GM19239 (cell line): ENCODE measurements at regions not wholly inside any gene's neighbourhood (a gene's known extent, or its start where the extent isn't known, plus 50 kb on each side); places are given as distances from the start of the nearest gene placed in this dataset.
"Not testable (repeated sequence)": the region's sequence is repeated elsewhere in the genome, so short reads cannot be mapped to it uniquely, and the experiment has no call there.

Experiments used
- DNase-seq: peaks from one replicate; pipeline ENCODE4 v3.0.0; 2011; ENCODE audit warnings: low spot score; ENCODE audit not compliant: insufficient read length
- FAIRE-seq: peaks from 2 replicates; lab custom pipeline; 2011; peaks lifted over from hg19 to GRCh38; lab: Jason Lieb, UNC

GRCh38 chr3:194937882-194938321, 252.2 kb downstream of the FAM43A start:
- FAIRE-seq = no peak
- DNase-seq = no peak

DNA sequence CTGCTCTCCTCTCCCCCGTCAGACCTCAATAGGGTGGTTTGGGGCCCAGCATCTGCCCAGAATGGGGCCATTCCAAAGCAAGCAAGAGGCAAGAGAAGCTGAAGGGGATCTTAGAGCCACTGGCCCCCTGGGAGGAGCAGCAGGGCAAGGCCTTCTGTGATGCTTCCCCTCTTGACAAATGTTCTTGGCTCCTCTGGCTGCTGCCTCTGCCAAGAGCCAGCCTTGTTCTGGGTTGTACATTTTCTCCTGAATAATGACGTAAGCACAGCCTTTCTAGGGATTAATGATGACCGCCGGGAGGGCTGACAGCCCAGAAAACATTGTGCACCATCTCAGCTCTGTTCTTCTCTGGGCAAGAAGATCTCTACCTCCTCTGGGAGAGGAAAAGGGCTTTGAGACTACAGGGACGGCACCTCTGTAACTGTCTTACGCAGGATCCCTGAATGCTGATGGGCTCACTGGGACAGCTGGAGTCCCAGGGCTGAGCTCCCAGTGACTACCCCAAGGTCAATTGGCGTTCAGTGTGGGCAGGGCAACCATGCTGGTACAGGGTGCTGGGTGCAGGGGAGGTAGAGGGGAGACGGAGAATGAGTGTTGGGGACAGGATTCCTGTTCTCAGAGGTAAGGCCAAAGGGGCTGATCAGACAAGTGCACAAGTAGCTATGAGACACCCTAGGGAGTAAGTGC, 253.3 kb downstream of the FAM43A start:
- no peak for DNase-seq
- no peak for FAIRE-seq

- no peak for FAIRE-seq
- DNase-seq = no peak
These were observed 253.8 kb downstream of the FAM43A start for GRCh38 chr3:194939532-194939909.

DNA sequence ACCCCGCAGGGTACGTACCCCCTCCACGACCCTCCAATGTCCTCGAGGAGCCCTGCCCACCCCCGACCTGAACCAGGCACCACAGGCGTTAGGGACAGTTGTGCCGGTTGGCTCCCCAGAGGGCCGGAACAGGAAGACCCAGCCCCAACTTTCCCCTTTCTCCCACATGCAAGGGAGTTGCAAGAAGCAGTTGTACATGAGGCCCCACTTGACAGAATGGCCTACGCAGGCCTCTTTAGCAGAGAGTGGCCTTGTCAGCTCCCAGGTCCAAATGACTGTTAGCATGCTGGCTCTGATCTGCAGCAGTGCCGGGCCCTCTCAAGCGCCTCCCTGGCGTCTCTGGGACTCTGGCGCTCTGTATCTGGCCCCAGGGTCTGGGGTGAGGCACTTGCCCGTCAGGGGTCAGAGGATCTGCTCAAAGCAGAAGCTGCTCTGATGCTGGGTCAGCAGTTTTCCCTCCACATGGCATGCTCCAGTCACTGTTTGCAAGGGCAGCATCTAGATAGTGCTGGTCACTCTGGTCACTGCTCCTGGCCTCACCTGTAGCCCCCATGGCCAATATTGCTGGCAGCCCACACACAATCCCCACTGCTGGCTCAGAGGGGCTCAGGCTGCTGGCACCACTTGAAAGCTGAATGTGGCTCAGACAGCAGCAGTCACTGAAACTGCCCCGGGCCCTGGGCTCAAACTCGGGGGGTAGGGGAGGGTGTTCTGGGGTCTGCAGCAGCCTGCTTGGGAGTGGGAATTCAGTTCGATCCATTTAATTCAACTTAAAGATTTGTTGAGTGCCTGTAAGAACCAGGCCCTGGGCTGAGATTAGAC, 254.5 kb downstream of the FAM43A start:
- FAIRE-seq = no peak
- no peak for DNase-seq

DNA sequence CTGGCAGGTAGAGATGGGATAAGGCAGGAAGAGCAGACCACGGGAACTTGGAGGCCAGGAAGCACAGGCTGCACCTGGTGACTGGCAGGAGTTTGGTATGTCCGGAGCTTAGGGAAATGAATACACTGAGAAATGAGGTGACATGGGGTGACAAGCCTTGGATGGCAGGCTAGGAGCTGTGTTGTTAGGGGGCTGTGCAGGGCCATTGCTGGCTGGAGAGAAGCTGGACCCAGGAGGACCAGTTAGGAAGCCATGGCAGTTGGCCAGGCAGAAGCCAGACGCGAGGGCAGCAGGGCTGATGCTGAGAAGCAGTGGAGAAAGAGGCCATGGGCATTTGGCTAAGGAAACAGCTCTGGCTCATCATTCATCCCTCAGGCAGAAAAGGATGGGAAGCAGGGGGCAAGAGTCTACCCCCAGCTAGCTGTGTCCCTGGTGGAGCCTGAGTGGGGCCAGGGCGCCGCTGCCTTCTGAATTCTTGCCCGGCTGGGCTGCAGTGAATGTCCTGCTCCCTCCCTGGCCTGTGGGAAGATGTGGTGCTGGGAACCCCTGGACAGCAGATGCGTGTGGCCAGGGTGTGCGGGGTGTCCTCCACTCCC, 255.8 kb downstream of the FAM43A start:
- no peak for DNase-seq
- no peak for FAIRE-seq

DNA sequence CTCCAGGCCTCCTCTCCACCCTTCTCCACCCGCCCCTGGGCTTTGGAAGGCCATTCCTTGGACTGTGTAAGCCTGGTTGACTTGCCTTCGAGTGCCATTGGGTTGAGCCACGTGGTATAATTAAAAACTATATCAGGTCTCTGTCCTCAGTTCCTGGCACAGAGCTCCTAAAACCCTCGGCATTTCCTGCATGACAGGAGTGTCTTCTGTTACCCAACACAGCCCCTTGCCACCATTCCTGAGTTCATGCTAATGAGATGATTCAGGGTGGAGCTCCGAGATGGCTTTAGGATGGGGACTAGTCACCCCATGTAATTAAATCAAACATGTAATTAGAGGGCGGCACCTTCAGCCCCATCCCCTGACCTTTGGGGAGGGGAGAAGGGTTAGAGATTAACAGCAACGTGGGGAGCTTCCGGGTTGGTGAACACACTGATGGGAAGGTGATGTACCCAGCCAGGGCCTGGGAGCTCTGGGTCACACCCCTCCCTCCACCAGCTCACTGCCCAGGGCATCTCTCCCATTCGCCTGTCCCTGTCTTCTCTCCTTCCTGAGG, 256.4 kb downstream of the FAM43A start:
- FAIRE-seq (no peak), DNase-seq (no peak)

DNA sequence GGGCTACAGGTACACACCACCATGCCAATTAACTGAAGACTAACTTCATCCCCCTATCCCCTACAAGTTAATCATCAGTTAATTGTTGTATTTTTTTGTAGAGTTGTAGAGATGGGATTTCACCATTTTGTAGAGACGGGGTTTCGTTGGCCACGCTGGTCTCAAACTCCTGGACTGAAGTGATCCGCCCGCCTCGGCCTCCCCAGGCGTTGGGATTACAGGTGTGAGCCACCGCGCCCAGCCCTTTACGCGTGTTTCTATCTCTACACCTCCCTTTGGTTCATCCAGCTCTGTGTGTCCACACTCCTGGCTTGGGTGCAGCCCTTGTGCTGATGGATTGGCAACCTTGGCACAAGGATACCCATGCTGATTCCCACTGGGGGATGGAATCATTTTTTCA, 258.8 kb downstream of the FAM43A start:
- no peak for FAIRE-seq
- DNase-seq = no peak

DNA sequence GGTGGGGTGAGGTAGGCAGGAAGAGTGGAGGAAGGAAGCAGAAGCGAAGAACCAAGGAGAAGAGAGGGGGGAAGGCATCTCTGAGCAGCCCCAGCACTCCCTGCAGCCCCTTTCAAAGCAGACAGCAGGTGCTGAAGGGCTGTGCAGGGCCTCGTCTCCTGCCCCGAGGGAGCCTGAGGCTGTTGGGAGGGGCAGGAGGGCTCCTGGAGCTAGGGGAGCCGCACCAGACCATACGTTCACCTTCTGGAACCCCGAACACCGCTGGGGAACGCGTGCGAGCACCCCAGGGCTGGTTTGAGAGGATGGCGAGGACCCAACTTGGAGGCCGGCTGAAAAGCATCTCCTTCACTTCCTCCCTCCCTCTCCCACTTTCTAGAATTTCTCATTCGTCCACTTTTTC, 259.8 kb downstream of the FAM43A start:
- no peak for FAIRE-seq
- DNase-seq = no peak

DNA sequence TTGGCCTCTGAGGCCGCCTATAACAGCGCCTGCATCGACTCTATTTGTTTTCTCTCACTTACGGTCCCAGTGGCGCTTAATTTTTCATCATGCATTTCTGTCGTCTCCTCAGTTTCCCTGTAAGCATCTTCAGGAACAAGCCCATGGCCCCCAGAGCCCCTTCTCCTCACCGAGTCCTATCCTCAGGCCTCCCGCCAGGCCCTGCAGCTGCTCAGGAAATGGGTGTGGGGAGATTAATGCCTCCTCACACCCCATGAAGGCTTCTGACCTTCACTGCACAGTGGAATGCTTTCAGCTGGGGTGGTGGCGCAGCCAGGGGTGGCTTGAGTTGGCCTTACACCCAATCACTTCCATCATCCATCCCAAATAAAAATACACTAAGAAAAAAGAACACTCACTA, 260.4 kb downstream of the FAM43A start:
- DNase-seq = no peak
- no peak for FAIRE-seq

- DNase-seq (no peak), FAIRE-seq (no peak)
These were observed 263.9 kb downstream of the FAM43A start for GRCh38 chr3:194949592-194949991.

DNA sequence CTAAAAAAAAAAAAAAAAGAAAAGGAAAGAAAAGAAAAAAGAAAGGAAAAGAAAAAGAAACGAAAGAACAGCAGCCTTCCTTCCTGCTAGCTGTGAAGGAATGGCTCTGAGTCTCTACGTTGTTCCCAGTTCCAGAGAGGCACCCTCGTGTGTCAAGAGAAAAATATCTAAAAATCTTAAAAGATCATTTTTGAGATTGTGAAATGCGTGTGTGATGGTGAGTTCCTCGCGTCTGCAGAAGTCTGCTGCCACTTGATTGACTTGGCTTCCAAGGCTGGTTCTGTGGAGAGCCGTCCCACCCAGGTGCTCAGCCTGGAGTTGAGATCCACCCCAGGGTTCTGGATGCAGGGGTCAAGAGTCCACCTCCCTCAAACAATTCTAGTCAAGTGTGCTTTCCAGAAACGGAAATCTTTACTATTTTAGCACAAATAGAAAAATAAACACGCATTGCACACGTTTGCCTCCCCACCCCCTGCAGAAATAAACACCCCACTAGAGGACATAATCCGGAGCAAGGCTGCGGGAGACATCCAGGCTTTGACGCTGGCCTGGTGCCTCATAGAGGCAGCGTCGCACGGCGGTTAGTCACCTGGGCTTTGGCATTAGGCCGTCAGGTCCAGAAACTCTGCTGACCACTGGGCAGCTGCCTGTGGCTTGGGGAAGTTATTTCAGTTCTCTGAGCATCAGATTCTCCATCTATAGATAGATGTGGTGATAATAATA, 265.4 kb downstream of the FAM43A start:
- FAIRE-seq = no peak

DNA sequence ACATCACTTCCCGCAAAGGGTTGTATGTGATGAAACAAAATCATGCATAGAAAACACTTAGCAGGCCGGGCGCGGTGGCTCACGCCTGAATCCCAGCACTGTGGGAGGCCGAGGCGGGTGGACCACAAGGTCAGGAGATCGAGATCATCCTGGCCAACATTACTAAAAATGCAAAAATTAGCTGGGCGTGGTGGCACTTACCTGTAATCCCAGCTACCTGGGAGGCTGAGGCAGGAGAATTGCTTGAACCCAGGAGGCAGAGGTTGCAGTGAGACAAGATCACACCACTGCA, 265.9 kb downstream of the FAM43A start:
- not testable (repeated sequence) for DNase-seq, FAIRE-seq

More for the DNA sequence above, 265.4 kb downstream of the FAM43A start:
- no peak for DNase-seq

DNA sequence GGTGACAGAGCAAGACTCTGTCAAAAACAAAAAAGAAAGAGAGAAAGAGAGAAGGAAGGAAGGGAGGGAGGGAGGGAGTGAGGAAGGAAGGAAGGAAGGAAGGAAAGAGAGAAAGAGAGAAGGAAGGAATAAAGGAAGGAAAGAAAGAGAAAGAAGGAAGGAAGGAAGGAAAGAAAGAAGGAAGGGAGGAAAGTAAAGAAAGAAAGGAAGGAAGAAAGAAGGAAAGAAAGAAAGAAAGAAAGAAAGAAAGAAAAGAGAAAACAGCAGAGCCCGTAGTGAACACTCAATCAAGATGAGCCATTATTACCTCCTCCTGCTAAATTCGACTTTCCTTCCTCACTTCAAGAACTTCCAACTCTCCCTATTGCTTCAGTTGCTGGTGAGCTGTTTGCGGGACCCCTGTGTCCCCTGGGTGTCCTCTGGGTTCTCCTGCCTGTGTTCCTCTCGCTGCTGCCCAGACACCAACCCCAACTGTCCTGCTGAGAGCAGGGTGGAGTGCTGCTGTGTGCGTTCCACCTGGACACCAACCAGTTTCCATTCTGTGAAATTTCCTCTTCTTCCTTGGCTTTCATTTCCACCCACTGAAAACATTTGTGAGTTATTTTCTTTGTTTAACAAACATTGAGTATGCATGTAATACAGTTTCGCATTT, 266.4 kb downstream of the FAM43A start:
- no peak for DNase-seq

GRCh38 chr3:194952841-194953241, 267.2 kb downstream of the FAM43A start:
- no peak for DNase-seq
- no peak for FAIRE-seq

More for the DNA sequence above, 266.4 kb downstream of the FAM43A start:
- no peak for FAIRE-seq

GRCh38 chr3:194953291-194953690, 267.6 kb downstream of the FAM43A start:
- FAIRE-seq = no peak
- DNase-seq = no peak

DNA sequence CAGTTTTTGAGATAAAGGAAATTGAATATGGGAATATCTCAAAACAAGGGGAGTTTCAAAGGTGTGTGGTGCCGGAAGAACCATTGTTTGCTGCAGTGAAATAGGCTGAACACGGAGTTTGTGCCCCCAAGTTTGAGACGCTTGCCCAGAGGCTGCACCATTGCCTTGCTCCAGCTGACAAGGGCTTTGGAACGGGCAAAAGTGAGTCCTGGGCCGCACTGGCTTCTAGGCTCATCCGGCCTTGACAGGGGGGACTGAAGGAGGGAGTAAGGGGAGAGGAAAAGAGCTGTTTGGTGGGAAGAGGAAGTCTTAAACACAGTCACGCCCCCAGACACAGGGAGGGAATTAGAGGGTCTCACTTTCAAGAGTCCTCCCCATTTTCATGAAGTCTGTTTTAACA, 269.9 kb downstream of the FAM43A start:
- FAIRE-seq = no peak
- no peak for DNase-seq

DNA sequence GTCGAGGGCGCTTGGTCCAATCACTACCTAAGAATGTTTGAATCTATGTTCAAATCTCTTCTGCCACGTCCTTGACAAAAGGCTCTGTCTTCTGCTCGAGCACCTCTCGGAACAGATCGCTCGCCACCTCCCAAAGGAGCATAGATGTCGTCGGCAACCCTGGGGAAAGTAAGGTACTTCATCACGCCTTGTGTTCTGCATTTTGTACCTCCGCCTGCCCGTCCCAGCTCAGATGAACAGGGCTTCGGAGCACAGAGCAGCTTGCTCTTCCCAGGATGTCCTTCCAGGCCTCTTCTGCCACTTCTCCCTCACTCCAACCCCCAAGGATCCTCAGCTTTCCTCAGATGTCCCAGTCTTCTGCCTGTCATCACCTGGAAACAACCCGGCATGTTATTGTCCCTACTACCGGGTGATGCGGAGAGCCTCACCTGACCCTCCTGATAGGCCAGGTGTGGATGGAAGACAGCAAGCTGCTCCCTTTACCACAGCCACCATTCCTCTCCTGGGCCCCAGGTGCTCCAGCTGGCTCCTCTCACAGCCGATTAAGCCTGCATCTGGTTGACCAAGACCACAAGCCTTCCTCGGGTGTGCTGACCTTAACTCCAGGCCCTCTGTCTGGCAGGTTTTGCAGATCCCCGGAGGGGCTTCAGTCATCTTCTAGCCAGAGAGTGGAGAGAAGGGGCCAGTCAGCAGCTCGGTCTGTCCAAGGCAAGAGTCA, 270.5 kb downstream of the FAM43A start:
- FAIRE-seq = no peak
- DNase-seq = no peak

- FAIRE-seq = no peak
- no peak for DNase-seq
These were observed 271.2 kb downstream of the FAM43A start for GRCh38 chr3:194956697-194957396.

DNA sequence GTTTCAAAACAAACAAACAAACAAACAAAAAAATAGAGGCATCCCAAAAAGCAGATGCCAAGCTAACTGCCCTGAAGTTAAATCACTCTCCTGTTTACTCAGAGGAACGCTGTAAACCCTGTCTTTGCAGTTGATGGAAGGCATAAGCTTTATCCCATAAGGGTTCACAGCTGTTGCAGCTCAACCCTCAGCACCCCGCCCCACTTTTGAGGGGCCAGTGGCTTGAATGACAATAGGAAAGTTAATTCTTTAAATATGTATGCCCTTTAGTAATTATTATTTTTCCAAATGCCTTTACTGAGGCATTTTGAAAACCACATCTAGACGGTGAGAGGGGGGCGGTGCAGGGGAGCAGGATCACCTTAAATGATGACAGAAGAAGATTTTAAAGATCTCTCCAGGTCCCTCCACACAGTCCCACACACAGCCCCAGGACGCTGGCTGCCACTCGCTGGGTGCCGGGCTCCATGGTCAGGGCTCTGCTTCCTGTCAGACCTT, 272.1 kb downstream of the FAM43A start:
- FAIRE-seq = no peak

More for the DNA sequence above, 272.1 kb downstream of the FAM43A start:
- no peak for DNase-seq
